IMR-90 (cell line): ENCODE measurements at regions not wholly inside any gene's neighbourhood (a gene's known extent, or its start where the extent isn't known, plus 50 kb on each side); places are given as distances from the start of the nearest gene placed in this dataset.

ENCODE experiments used
- ATAC-seq: fragments of 200-7000 bp; cut with Tn5 transposase; 2 replicates; pipeline ENCODE4 v1.9.1; 2020; ENCODE audit warnings: low read depth, mild to moderate bottlenecking, moderate library complexity
- BruUV-seq: library from RNA; stranded (reverse); fragments of 400-500 nt; replicated peaks from 2 replicates; lab custom pipeline; 2021; lab: Mats Ljungman, UMichigan
- CTCF ChIA-PET: fragments of 300-600 bp; formaldehyde crosslinking; extraction: SDS; loops from one replicate; lab custom pipeline; 2021; ENCODE audit warnings: antibody characterized with exemption; lab: Yijun Ruan, JAX
- POLR2A ChIA-PET: fragments of 300-600 bp; sonication (Branson Sonifier 250); formaldehyde crosslinking; loops from one replicate; lab custom pipeline; 2022; ENCODE audit warnings: antibody characterized with exemption; ENCODE audit not compliant: unreplicated experiment; lab: Charles Lee
- DNase-seq: peaks from one replicate; pipeline ENCODE4 v3.0.0; 2013
- H2AFZ ChIP-seq: replicated peaks from 2 replicates; pipeline ENCODE3; 2013; ENCODE audit warnings: low read length, mild to moderate bottlenecking; ENCODE audit not compliant: poor library complexity
- H2AK5ac ChIP-seq: 2 replicates; pipeline ENCODE4 v1.6.1; 2013; ENCODE audit warnings: low read depth, low read length, inconsistent platforms
- H2AK9ac ChIP-seq: replicated peaks from 2 replicates; pipeline ENCODE3; 2013; ENCODE audit warnings: mild to moderate bottlenecking, low read depth, low read length, moderate library complexity; ENCODE audit not compliant: poor library complexity
- H2BK120ac ChIP-seq: 2 replicates; pipeline ENCODE4 v1.6.1; 2013; ENCODE audit warnings: low read depth, low read length, inconsistent platforms
- H2BK15ac ChIP-seq: 3 replicates; pipeline ENCODE4 v1.6.1; 2013; ENCODE audit warnings: low read depth, low read length, inconsistent platforms
- H2BK20ac ChIP-seq: 2 replicates; pipeline ENCODE4 v1.6.1; 2013; ENCODE audit warnings: low read depth, mild to moderate bottlenecking, inconsistent platforms, low read length, moderate library complexity
- H2BK5ac ChIP-seq: 2 replicates; pipeline ENCODE4 v1.6.1; 2013; ENCODE audit warnings: mild to moderate bottlenecking, low read depth, low read length, inconsistent platforms; ENCODE audit not compliant: poor library complexity, severe bottlenecking
- H3K14ac ChIP-seq: replicated peaks from 2 replicates; pipeline ENCODE4 v1.6.1; 2013; ENCODE audit warnings: low read depth, low read length, inconsistent platforms
- H3K18ac ChIP-seq: 2 replicates; pipeline ENCODE4 v1.6.1; 2013; ENCODE audit warnings: low read depth, low read length, control low read depth
- H3K23ac ChIP-seq: 2 replicates; pipeline ENCODE4 v1.6.1; 2013; ENCODE audit warnings: low read depth, low read length, inconsistent platforms
- H3K27ac ChIP-seq: 2 replicates; pipeline ENCODE4 v1.5.1; 2013; ENCODE audit warnings: mild to moderate bottlenecking, control low read depth, low read length; ENCODE audit not compliant: insufficient read depth
- H3K27me3 ChIP-seq: 2 replicates; pipeline ENCODE4 v1.6.1; 2013; ENCODE audit warnings: low read length; ENCODE audit not compliant: control insufficient read depth, insufficient read depth
- H3K36me3 ChIP-seq: 2 replicates; pipeline ENCODE4 v1.6.1; 2013; ENCODE audit warnings: low read length, mixed read lengths; ENCODE audit not compliant: control insufficient read depth, insufficient read depth
- H3K4ac ChIP-seq: 2 replicates; pipeline ENCODE4 v1.6.1; 2013; ENCODE audit warnings: low read depth, low read length, inconsistent platforms
- H3K4me1 ChIP-seq: 2 replicates; pipeline ENCODE4 v1.6.1; 2013; ENCODE audit warnings: low read length, mixed read lengths; ENCODE audit not compliant: control insufficient read depth, insufficient read depth
- H3K4me2 ChIP-seq: 2 replicates; pipeline ENCODE4 v1.6.1; 2013; ENCODE audit warnings: low read depth, mild to moderate bottlenecking, control low read depth, low read length, moderate library complexity
- H3K4me3 ChIP-seq: 2 replicates; pipeline ENCODE4 v1.5.1; 2013; ENCODE audit warnings: low read depth, mild to moderate bottlenecking, control low read depth, low read length, moderate library complexity; ENCODE audit not compliant: insufficient read depth
- H3K56ac ChIP-seq: 2 replicates; pipeline ENCODE4 v1.6.1; 2013; ENCODE audit warnings: low read length, inconsistent platforms; ENCODE audit not compliant: insufficient read depth; ENCODE audit errors: extremely low read depth
- H3K79me1 ChIP-seq, 2 experiments: 2 replicates each; pipeline ENCODE4 v1.6.1; 2013; ENCODE audit warnings: low read length in 2 of 2, inconsistent platforms in 1 of 2, low read depth in 1 of 2
- H3K9ac ChIP-seq: 2 replicates; pipeline ENCODE4 v1.6.1; 2013; ENCODE audit warnings: low read depth, low read length, control low read depth
- H3K9me1 ChIP-seq: 2 replicates; pipeline ENCODE4 v1.6.1; 2013; ENCODE audit warnings: low read length, inconsistent platforms; ENCODE audit not compliant: insufficient read depth
- H3K9me3 ChIP-seq: 2 replicates; pipeline ENCODE4 v1.6.1; 2013; ENCODE audit warnings: low read length; ENCODE audit not compliant: control insufficient read depth, insufficient read depth
- H4K20me1 ChIP-seq: 2 replicates; pipeline ENCODE4 v1.6.1; 2013; ENCODE audit warnings: low read length, inconsistent platforms; ENCODE audit not compliant: insufficient read depth
- H4K5ac ChIP-seq: 2 replicates; pipeline ENCODE4 v1.6.1; 2013; ENCODE audit warnings: mild to moderate bottlenecking, low read depth, low read length, control low read depth
- H4K8ac ChIP-seq, 2 experiments: 2 replicates each; pipeline ENCODE4 v1.6.1; 2013; ENCODE audit warnings: low read depth in 2 of 2, low read length in 2 of 2, control low read depth in 1 of 2, inconsistent platforms in 1 of 2
- H4K91ac ChIP-seq: 2 replicates; pipeline ENCODE4 v1.6.1; 2013; ENCODE audit warnings: low read depth, low read length, inconsistent platforms; ENCODE audit not compliant: insufficient read depth
- BHLHE40 ChIP-seq: fragments of 150-350 bp; IDR thresholded peaks from 2 replicates; pipeline ENCODE4 v1.6.1; 2016; ENCODE audit warnings: mild to moderate bottlenecking, low read depth, low read length
- CEBPB ChIP-seq: IDR thresholded peaks from 2 replicates; pipeline ENCODE4 v1.6.1; 2012; ENCODE audit warnings: low read depth, low read length, improper control_type of control experiment
- CHD1 ChIP-seq: IDR thresholded peaks from 2 replicates; pipeline ENCODE4 v1.6.1; 2012; ENCODE audit warnings: low read depth, low read length, improper control_type of control experiment
- FOS ChIP-seq: fragments of 150-350 bp; IDR thresholded peaks from 2 replicates; pipeline ENCODE4 v1.6.1; 2016; ENCODE audit warnings: low read depth, low read length
- MAFK ChIP-seq: IDR thresholded peaks from 2 replicates; pipeline ENCODE4 v1.6.1; 2012; ENCODE audit warnings: low read depth, low read length, improper control_type of control experiment
- MAZ ChIP-seq: IDR thresholded peaks from 2 replicates; pipeline ENCODE4 v1.6.1; 2012; ENCODE audit warnings: low read depth, mild to moderate bottlenecking, low read length, improper control_type of control experiment, moderate library complexity, borderline replicate concordance
- MXI1 ChIP-seq: IDR thresholded peaks from 2 replicates; pipeline ENCODE4 v1.6.1; 2012; ENCODE audit warnings: low read depth, mild to moderate bottlenecking, low read length, moderate library complexity, borderline replicate concordance
- NFE2L2 ChIP-seq: fragments of 150-350 bp; IDR thresholded peaks from 2 replicates; pipeline ENCODE4 v1.6.1; 2016; ENCODE audit warnings: low read depth, mild to moderate bottlenecking, low read length
- POLR2A ChIP-seq: IDR thresholded peaks from 2 replicates; pipeline ENCODE4 v1.6.1; 2012; ENCODE audit warnings: mild to moderate bottlenecking, low read depth, low read length
- RAD21 ChIP-seq: IDR thresholded peaks from 2 replicates; pipeline ENCODE4 v1.6.1; 2012; ENCODE audit warnings: low read length, improper control_type of control experiment
- RCOR1 ChIP-seq: IDR thresholded peaks from 2 replicates; pipeline ENCODE4 v1.6.1; 2012; ENCODE audit warnings: mild to moderate bottlenecking, low read length, improper control_type of control experiment; ENCODE audit not compliant: insufficient replicate concordance
- RFX5 ChIP-seq: IDR thresholded peaks from 2 replicates; pipeline ENCODE4 v1.8.0; 2012; ENCODE audit warnings: low read depth, mild to moderate bottlenecking, low read length, moderate library complexity
- SMC3 ChIP-seq: fragments of 150-350 bp; IDR thresholded peaks from 2 replicates; pipeline ENCODE4 v1.6.1; 2016; ENCODE audit warnings: low read depth, mild to moderate bottlenecking, antibody characterized with exemption, low read length, moderate library complexity
- WGBS, 2 experiments: methylation state at CpG; one replicate each; pipeline versions ENCODE4 v1.1.5 to v1.1.7; 2013; ENCODE audit warnings: missing lambda C conversion rate in 2 of 2; ENCODE audit not compliant: insufficient read length in 1 of 2; ENCODE audit errors: extremely low coverage in 2 of 2; 5-methylcytosine and 5-hydroxymethylcytosine counted together
- dilution Hi-C: fragments of 300-500 bp; cut with HindIII; formaldehyde crosslinking; loops from one replicate; pipeline ENCODE4 v1.14.3; 2018; ENCODE audit warnings: low sequenced_read_pairs; ENCODE audit not compliant: unreplicated experiment
- in situ Hi-C: fragments of 300-500 bp; cut with MboI; formaldehyde crosslinking; loops from 3 replicates; pipeline ENCODE4 v1.14.3; 2019; ENCODE audit warnings: low sequenced_read_pairs, inconsistent platforms, mixed read lengths
- intact Hi-C: fragments of 100-400 bp; cut with micrococcal nuclease; formaldehyde crosslinking; loops from 2 replicates; pipeline ENCODE4 v1.10.0; 2022
- TF ChIP-seq, protein P1 (sequence below): conservative IDR thresholded peaks from 2 replicates; pipeline ENCODE4 v1.5.1; 2012; ENCODE audit warnings: mild to moderate bottlenecking, low read depth, low read length, improper control_type of control experiment
- TF ChIP-seq, protein P2 (sequence below): fragments of 150-350 bp; IDR thresholded peaks from 2 replicates; pipeline ENCODE4 v1.6.1; 2017; ENCODE audit warnings: mild to moderate bottlenecking, antibody characterized with exemption, low read length, low read depth
- TF ChIP-seq, protein P3 (sequence below): fragments of 150-350 bp; IDR thresholded peaks from 2 replicates; pipeline ENCODE4 v1.6.1; 2016; ENCODE audit warnings: low read depth, mild to moderate bottlenecking, low read length, moderate library complexity, borderline replicate concordance

DNA sequence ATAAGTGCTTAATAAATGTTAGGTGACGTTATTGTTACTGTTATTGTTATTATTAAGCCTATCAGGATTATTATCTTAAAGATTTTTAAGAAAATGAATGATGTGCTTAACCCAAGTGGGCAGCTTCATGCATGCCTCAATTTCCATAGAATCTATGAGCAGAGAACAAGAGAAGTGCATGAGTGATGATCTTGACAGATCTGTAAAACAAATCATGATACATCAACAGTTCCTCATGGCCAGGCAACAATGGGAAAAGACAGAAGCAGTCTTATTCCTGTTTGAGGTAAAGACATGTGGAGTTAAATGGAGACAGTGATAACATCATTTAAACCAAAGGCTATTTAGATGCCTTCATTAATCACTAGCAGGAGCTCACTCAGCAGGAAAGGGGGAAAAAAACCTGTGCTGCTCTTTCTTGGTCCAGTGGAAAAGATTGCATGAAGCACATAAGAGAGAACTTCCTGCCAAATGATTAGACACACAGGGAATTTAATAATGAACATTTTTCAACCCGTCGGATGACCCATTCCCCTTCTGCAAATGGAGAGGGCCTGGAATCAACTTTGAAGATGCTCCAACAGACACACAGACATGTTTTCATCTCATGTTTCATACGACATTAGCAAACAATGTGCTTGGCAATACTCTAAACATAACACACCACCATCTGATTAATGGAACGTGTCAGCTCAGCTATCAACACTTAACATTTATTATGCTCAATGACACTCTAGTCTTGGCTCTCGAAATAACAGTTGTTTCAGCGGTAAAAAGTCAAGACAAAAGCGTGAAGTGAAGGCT is 212.2 kb upstream of the LRRN1 start:
- no peak for DNase-seq

More for the DNA sequence above, 212.2 kb upstream of the LRRN1 start:
- no peak overlapping the region for H3K56ac ChIP-seq
- no peak for ATAC-seq
- no peak overlapping the region for H3K14ac ChIP-seq
- H4K20me1 ChIP-seq: no peaks in the 10 kb centered on the region
- H3K4me3 ChIP-seq: no peak overlapping the region
- no peak overlapping the region for H2BK120ac ChIP-seq
- no TSS peak for BruUV-seq
- no peaks in the 10 kb centered on the region for H3K9me1 ChIP-seq
- no peaks in the 10 kb centered on the region for H3K36me3 ChIP-seq
- H4K8ac ChIP-seq: no peak overlapping the region
- no peak overlapping the region for H2AFZ ChIP-seq
- H3K4me2 ChIP-seq: no peak overlapping the region
- dilution Hi-C loops: no loop called here
- H3K27ac ChIP-seq: no peak overlapping the region
- H2AK9ac ChIP-seq: no peak overlapping the region
- H3K79me1 ChIP-seq: no peaks in the 10 kb centered on the region
- ChIA-PET CTCF (no interaction called here), POLR2A (no interaction called here)
- no peaks in the 10 kb centered on the region for H3K27me3 ChIP-seq
- H2BK5ac ChIP-seq: no peak overlapping the region
- no peak overlapping the region for H4K5ac ChIP-seq
- no peak overlapping the region for H3K9ac ChIP-seq
- H4K91ac ChIP-seq: no peak overlapping the region
- no peak overlapping the region for H3K4ac ChIP-seq
- in situ Hi-C loops: no loop called here
- no peak overlapping the region for H3K18ac ChIP-seq
- H3K9me3 ChIP-seq: 0 out of 2 replicates have a peak, but pooled peaks cover 2% of the 10 kb centered on the region
- intact Hi-C loops: no loop called here
- H2AK5ac ChIP-seq: no peak overlapping the region
- 18% methylated on average over 2 of the region's 8 CpGs; no CpG with 5 or more reads in 1 of the 2 experiments for WGBS, 2 experiments
- no peak for TF ChIP-seq CEBPB
- TF ChIP-seq, protein P1, sequence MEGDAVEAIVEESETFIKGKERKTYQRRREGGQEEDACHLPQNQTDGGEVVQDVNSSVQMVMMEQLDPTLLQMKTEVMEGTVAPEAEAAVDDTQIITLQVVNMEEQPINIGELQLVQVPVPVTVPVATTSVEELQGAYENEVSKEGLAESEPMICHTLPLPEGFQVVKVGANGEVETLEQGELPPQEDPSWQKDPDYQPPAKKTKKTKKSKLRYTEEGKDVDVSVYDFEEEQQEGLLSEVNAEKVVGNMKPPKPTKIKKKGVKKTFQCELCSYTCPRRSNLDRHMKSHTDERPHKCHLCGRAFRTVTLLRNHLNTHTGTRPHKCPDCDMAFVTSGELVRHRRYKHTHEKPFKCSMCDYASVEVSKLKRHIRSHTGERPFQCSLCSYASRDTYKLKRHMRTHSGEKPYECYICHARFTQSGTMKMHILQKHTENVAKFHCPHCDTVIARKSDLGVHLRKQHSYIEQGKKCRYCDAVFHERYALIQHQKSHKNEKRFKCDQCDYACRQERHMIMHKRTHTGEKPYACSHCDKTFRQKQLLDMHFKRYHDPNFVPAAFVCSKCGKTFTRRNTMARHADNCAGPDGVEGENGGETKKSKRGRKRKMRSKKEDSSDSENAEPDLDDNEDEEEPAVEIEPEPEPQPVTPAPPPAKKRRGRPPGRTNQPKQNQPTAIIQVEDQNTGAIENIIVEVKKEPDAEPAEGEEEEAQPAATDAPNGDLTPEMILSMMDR: no peak
- TF ChIP-seq POLR2A: no peak
- TF ChIP-seq FOS: no peak
- no peak for TF ChIP-seq RAD21
- TF ChIP-seq BHLHE40: no peak
- no peak for TF ChIP-seq CHD1
- no peak for TF ChIP-seq SMC3
- no peak for TF ChIP-seq RCOR1
- no peak for TF ChIP-seq RFX5
- no peak for TF ChIP-seq MXI1
- TF ChIP-seq, protein P2, sequence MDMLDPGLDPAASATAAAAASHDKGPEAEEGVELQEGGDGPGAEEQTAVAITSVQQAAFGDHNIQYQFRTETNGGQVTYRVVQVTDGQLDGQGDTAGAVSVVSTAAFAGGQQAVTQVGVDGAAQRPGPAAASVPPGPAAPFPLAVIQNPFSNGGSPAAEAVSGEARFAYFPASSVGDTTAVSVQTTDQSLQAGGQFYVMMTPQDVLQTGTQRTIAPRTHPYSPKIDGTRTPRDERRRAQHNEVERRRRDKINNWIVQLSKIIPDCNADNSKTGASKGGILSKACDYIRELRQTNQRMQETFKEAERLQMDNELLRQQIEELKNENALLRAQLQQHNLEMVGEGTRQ: no peak
- no peak for TF ChIP-seq NFE2L2
- TF ChIP-seq MAZ: no peak
- no peak for TF ChIP-seq MAFK
- TF ChIP-seq, protein P3, sequence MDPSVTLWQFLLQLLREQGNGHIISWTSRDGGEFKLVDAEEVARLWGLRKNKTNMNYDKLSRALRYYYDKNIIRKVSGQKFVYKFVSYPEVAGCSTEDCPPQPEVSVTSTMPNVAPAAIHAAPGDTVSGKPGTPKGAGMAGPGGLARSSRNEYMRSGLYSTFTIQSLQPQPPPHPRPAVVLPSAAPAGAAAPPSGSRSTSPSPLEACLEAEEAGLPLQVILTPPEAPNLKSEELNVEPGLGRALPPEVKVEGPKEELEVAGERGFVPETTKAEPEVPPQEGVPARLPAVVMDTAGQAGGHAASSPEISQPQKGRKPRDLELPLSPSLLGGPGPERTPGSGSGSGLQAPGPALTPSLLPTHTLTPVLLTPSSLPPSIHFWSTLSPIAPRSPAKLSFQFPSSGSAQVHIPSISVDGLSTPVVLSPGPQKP: no peak
- H2BK20ac ChIP-seq: no peak overlapping the region
- no peak overlapping the region for H2BK15ac ChIP-seq
- H3K23ac ChIP-seq: no peak overlapping the region
- H3K4me1 ChIP-seq: no peaks in the 10 kb centered on the region
